ENCODE measurements at regions not wholly inside any gene's neighbourhood (a gene's known extent, or its start where the extent isn't known, plus 50 kb on each side); places are given as distances from the start of the nearest gene placed in this dataset.

GRCh38 chr6:4521070-4521469 lies 255.1 kb upstream of the CDYL start:
- Histone ChIP-seq H3K4me3 (ENCODE audit: low read depth, low read length) (peak overlapping the region; percentile 6), H2BK12ac (ENCODE audit: low read length) (no peak overlapping the region), H2BK120ac (ENCODE audit: insufficient read depth, low read length, poor library complexity) (no peak overlapping the region), H2AFZ (ENCODE audit: insufficient read depth, low read length, poor library complexity) (no peak overlapping the region), H3K27ac (ENCODE audit: low read depth, low read length) (no peak overlapping the region), H2BK5ac (ENCODE audit: low read depth, low read length, poor library complexity) (no peak overlapping the region), H4K91ac (ENCODE audit: low read depth, low read length) (no peak overlapping the region), H3K14ac (ENCODE audit: low read length) (no peak overlapping the region), H4K8ac (ENCODE audit: low read depth, low read length) (no peak overlapping the region), H2AK5ac (ENCODE audit: low read length) (no peak overlapping the region), H4K12ac (ENCODE audit: low read depth, low read length) (no peak overlapping the region), H3K9ac (ENCODE audit: low read length) (no peak overlapping the region), H3K79me2 (ENCODE audit: control insufficient read depth, insufficient read depth, low read length, poor library complexity) (peaks cover 3% of the 10 kb centered on the region), H3K4me1 (ENCODE audit: control insufficient read depth in 1 of 2, insufficient read depth in 2 of 2, low read length in 2 of 2) (no peaks in the 10 kb centered on the region), H3K23ac (ENCODE audit: low read length) (no peak overlapping the region), H3K27me3 (ENCODE audit: insufficient read depth, low read length) (no peaks in the 10 kb centered on the region), H3K79me1 (ENCODE audit: low read length) (no peaks in the 10 kb centered on the region), H3K18ac (ENCODE audit: low read length) (no peak overlapping the region), H3K36me3 (ENCODE audit: control insufficient read depth in 1 of 2, insufficient read depth in 2 of 2, low read length in 2 of 2) (peaks cover 0 to 1% of the 10 kb centered on the region in 2 experiments), H3K9me3 (ENCODE audit: insufficient read depth, low read depth, low read length) (no peaks in the 10 kb centered on the region), H3K4me2 (ENCODE audit: low read length) (no peak overlapping the region), H3K4ac (ENCODE audit: low read depth, low read length) (no peak overlapping the region)
- WGBS (ENCODE audit: extremely low coverage, insufficient coverage, insufficient read length), result no CpG with 5 or more reads among the region's 6 CpGs
- DNase-seq, result no peak

- peak; percentile 93 to 97 for DNase-seq
- Histone ChIP-seq H4K8ac (ENCODE audit: low read depth, low read length) (no peak overlapping the region), H3K79me2 (ENCODE audit: control insufficient read depth, insufficient read depth, low read length, poor library complexity) (no peaks in the 10 kb centered on the region), H3K23ac (ENCODE audit: low read length) (no peak overlapping the region), H3K14ac (ENCODE audit: low read length) (no peak overlapping the region), H2AK5ac (ENCODE audit: low read length) (no peak overlapping the region), H4K12ac (ENCODE audit: low read depth, low read length) (no peak overlapping the region), H2AFZ (ENCODE audit: insufficient read depth, low read length, poor library complexity) (no peak overlapping the region), H2BK5ac (ENCODE audit: low read depth, low read length, poor library complexity) (no peak overlapping the region), H2BK120ac (ENCODE audit: insufficient read depth, low read length, poor library complexity) (no peak overlapping the region), H3K27me3 (ENCODE audit: insufficient read depth, low read length) (no peaks in the 10 kb centered on the region), H2BK12ac (ENCODE audit: low read length) (no peak overlapping the region), H3K4me1 (ENCODE audit: control insufficient read depth in 1 of 2, insufficient read depth in 2 of 2, low read length in 2 of 2) (no peaks in the 10 kb centered on the region), H3K9ac (ENCODE audit: low read length) (no peak overlapping the region), H3K9me3 (ENCODE audit: insufficient read depth, low read depth, low read length) (no peaks in the 10 kb centered on the region), H4K91ac (ENCODE audit: low read depth, low read length) (no peak overlapping the region), H3K36me3 (ENCODE audit: control insufficient read depth in 1 of 2, insufficient read depth in 2 of 2, low read length in 2 of 2) (no peaks in the 10 kb centered on the region), H3K79me1 (ENCODE audit: low read length) (no peaks in the 10 kb centered on the region), H3K18ac (ENCODE audit: low read length) (no peak overlapping the region), H3K4me3 (ENCODE audit: low read depth, low read length) (no peak overlapping the region), H3K4me2 (ENCODE audit: low read length) (no peak overlapping the region), H3K4ac (ENCODE audit: low read depth, low read length) (no peak overlapping the region), H3K27ac (ENCODE audit: low read depth, low read length) (no peak overlapping the region)
- no CpG with 5 or more reads among the region's 2 CpGs for WGBS (ENCODE audit: extremely low coverage, insufficient coverage, insufficient read length)
Observed at GRCh38 chr6:4518506-4518905, 257.7 kb upstream of the CDYL start.

GRCh38 chr6:4516206-4516605 lies 260.0 kb upstream of the CDYL start:
- H2AFZ ChIP-seq (ENCODE audit: insufficient read depth, low read length, poor library complexity), result no peak overlapping the region
- no peaks in the 10 kb centered on the region for H3K27me3 ChIP-seq (ENCODE audit: insufficient read depth, low read length)
- H2BK120ac ChIP-seq (ENCODE audit: insufficient read depth, low read length, poor library complexity), result no peak overlapping the region
- no peak overlapping the region for H3K23ac ChIP-seq (ENCODE audit: low read length)
- no peak overlapping the region for H4K91ac ChIP-seq (ENCODE audit: low read depth, low read length)
- DNase-seq, result peak; percentile 53 to 65
- H3K4me2 ChIP-seq (ENCODE audit: low read length), result no peak overlapping the region
- no peaks in the 10 kb centered on the region for H3K36me3 ChIP-seq (ENCODE audit: control insufficient read depth in 1 of 2, insufficient read depth in 2 of 2, low read length in 2 of 2)
- H3K18ac ChIP-seq (ENCODE audit: low read length), result no peak overlapping the region
- H3K9ac ChIP-seq (ENCODE audit: low read length), result no peak overlapping the region
- H3K4ac ChIP-seq (ENCODE audit: low read depth, low read length), result peak overlapping the region; percentile 6
- no peak overlapping the region for H3K4me3 ChIP-seq (ENCODE audit: low read depth, low read length)
- H2AK5ac ChIP-seq (ENCODE audit: low read length), result peak overlapping the region; percentile 74
- H4K12ac ChIP-seq (ENCODE audit: low read depth, low read length), result no peak overlapping the region
- WGBS (ENCODE audit: extremely low coverage, insufficient coverage, insufficient read length), result no CpG with 5 or more reads among the region's 5 CpGs
- H3K14ac ChIP-seq (ENCODE audit: low read length), result no peak overlapping the region
- H2BK12ac ChIP-seq (ENCODE audit: low read length), result no peak overlapping the region
- H4K8ac ChIP-seq (ENCODE audit: low read depth, low read length), result no peak overlapping the region
- no peak overlapping the region for H2BK5ac ChIP-seq (ENCODE audit: low read depth, low read length, poor library complexity)
- H3K79me2 ChIP-seq (ENCODE audit: control insufficient read depth, insufficient read depth, low read length, poor library complexity), result no peaks in the 10 kb centered on the region
- no peaks in the 10 kb centered on the region for H3K79me1 ChIP-seq (ENCODE audit: low read length)
- no peaks in the 10 kb centered on the region for H3K9me3 ChIP-seq (ENCODE audit: insufficient read depth, low read depth, low read length)
- H3K27ac ChIP-seq (ENCODE audit: low read depth, low read length), result no peak overlapping the region
- no peaks in the 10 kb centered on the region for H3K4me1 ChIP-seq (ENCODE audit: control insufficient read depth in 1 of 2, insufficient read depth in 2 of 2, low read length in 2 of 2)

GRCh38 chr6:4513561-4513960 lies 262.6 kb upstream of the CDYL start:
- Histone ChIP-seq H3K4me1 (ENCODE audit: control insufficient read depth in 1 of 2, insufficient read depth in 2 of 2, low read length in 2 of 2) (no peaks in the 10 kb centered on the region), H2BK12ac (ENCODE audit: low read length) (no peak overlapping the region), H4K8ac (ENCODE audit: low read depth, low read length) (no peak overlapping the region), H3K4ac (ENCODE audit: low read depth, low read length) (no peak overlapping the region), H3K9ac (ENCODE audit: low read length) (no peak overlapping the region), H3K79me2 (ENCODE audit: control insufficient read depth, insufficient read depth, low read length, poor library complexity) (no peaks in the 10 kb centered on the region), H3K4me3 (ENCODE audit: low read depth, low read length) (no peak overlapping the region), H3K23ac (ENCODE audit: low read length) (no peak overlapping the region), H2BK5ac (ENCODE audit: low read depth, low read length, poor library complexity) (no peak overlapping the region), H2AFZ (ENCODE audit: insufficient read depth, low read length, poor library complexity) (no peak overlapping the region), H4K12ac (ENCODE audit: low read depth, low read length) (no peak overlapping the region), H3K79me1 (ENCODE audit: low read length) (no peaks in the 10 kb centered on the region), H3K18ac (ENCODE audit: low read length) (no peak overlapping the region), H4K91ac (ENCODE audit: low read depth, low read length) (no peak overlapping the region), H3K27ac (ENCODE audit: low read depth, low read length) (no peak overlapping the region), H3K36me3 (ENCODE audit: control insufficient read depth in 1 of 2, insufficient read depth in 2 of 2, low read length in 2 of 2) (no peaks in the 10 kb centered on the region), H2BK120ac (ENCODE audit: insufficient read depth, low read length, poor library complexity) (no peak overlapping the region), H3K27me3 (ENCODE audit: insufficient read depth, low read length) (no peaks in the 10 kb centered on the region), H2AK5ac (ENCODE audit: low read length) (no peak overlapping the region), H3K14ac (ENCODE audit: low read length) (no peak overlapping the region), H3K4me2 (ENCODE audit: low read length) (no peak overlapping the region), H3K9me3 (ENCODE audit: insufficient read depth, low read depth, low read length) (no peaks in the 10 kb centered on the region)
- WGBS (ENCODE audit: extremely low coverage, insufficient coverage, insufficient read length), result 100% methylated on average over 1 of the region's 4 CpGs
- DNase-seq, result peak; percentile 84 to 92
